GM18511 (cell line): ENCODE measurements at regions not wholly inside any gene's neighbourhood (a gene's known extent, or its start where the extent isn't known, plus 50 kb on each side); places are given as distances from the start of the nearest gene placed in this dataset.

Source experiments
- ATAC-seq: cut with Tn5 transposase; IDR thresholded peaks from one replicate; pipeline ENCODE4 v1.9.1; 2021; ENCODE audit warnings: mild to moderate bottlenecking, moderate library complexity; ENCODE audit not compliant: unreplicated experiment

GRCh38 chr10:55280696-55281095 lies 479.7 kb upstream of the PCDH15 start:
- no peak for ATAC-seq

DNA sequence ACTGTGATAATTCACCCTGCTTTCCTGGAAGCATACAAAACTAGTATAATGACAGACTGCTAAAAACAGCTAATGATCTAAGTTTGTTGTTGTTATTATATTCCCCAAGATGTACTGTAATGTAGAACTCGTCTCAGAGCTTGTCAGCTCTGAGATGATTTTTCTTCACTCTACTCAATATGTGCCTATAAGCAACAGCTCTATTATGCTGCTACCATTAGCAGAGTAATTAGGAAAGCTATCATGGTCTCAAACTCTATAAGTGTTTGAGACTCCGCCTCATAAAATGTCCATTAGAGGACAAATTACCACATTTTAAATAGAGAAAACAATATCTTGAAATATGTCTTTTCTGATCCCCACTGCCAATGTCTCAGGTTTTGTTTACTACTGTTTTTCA lies 476.5 kb upstream of the PCDH15 start:
- no peak for ATAC-seq

- no peak for ATAC-seq
These were observed 473.3 kb upstream of the PCDH15 start for GRCh38 chr10:55274367-55274766.

- no peak for ATAC-seq
These were observed 472.9 kb upstream of the PCDH15 start for GRCh38 chr10:55273946-55274345.

GRCh38 chr10:55272886-55273285 lies 471.9 kb upstream of the PCDH15 start:
- ATAC-seq, result no peak

DNA sequence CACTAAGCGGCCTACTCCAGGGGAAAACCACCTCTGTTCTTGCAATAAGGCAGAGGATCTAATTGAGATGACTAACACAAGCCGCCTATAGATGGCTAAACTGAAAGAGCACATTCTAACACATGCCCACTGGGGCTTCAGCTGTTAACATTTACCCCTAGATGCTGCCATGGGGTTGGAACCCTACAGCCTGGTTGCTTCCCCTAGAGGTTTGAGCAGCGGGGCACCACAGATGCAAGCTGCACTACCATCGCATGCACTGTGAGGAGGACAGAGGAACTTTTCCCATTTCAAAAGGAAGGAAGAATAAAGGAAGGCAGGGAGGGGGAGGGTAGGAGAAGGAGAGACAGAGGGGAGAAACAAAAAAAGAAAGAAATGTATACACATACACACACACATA lies 465.8 kb upstream of the PCDH15 start:
- ATAC-seq, result no peak

- no peak for ATAC-seq
These were observed 462.3 kb upstream of the PCDH15 start for GRCh38 chr10:55263327-55263726.

GRCh38 chr10:55242544-55242943 lies 441.5 kb upstream of the PCDH15 start:
- ATAC-seq, result no peak

DNA sequence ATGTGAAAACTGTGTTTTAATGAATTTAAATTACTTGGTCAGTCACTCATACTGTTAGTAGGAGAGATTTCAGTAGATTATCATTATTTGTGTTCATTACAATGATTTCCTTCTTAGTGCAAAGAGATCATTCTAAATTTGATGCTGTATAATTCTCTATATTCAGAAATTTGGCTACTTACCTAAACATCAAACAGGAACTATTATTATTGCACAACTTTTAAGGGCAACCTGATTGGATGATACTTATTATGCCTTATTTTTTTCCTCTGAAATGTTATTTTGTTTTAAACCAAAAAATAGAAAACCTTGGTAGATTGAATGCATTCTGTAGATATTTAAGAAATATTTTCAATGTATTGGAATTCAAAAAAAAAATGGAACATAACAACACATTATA lies 436.4 kb upstream of the PCDH15 start:
- ATAC-seq, result no peak

- ATAC-seq, result peak; percentile 96
These were observed 432.5 kb upstream of the PCDH15 start for GRCh38 chr10:55233505-55233904.

- no peak for ATAC-seq
These were observed 432.1 kb upstream of the PCDH15 start for GRCh38 chr10:55233090-55233489.

DNA sequence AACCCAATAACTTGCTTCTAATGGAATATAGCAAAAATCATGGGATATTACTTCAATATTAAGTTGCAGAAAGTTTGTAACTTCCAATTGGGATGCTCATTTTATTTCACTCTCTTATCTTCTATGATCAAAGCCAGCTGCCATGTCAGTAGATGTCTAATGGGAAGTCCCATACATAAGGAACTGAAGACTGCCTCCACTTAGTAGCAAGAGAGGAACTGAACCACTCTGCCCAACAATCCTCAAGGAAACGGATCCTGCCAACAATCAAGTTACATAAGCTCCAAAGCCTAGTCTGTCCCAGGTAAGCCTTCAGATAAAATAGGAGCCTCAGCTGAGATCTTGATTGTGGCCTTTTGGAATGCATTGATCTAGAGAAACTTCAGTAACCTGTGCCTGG lies 431.5 kb upstream of the PCDH15 start:
- ATAC-seq, result no peak

DNA sequence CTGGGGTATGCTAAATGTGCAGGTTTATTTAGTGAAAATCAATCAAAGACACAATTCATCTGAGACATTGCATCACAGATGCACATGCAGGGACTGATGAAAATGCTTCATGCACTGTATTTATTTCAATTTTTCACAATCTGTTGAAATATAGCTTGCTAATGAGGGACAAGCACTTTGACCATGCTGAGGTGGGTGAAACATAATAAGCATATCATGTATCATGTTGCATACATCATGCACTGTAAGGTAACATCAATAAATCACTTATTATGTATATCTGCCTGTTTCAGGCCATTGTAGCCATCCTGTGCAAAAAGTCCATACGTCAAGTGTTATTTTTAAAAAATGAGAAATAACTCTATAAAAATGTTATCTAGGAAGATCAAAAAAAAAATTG lies 426.9 kb upstream of the PCDH15 start:
- ATAC-seq, result no peak

GRCh38 chr10:55224007-55224781 lies 423.2 kb upstream of the PCDH15 start:
- no peak for ATAC-seq

GRCh38 chr10:55223352-55223751 lies 422.3 kb upstream of the PCDH15 start:
- no peak for ATAC-seq

DNA sequence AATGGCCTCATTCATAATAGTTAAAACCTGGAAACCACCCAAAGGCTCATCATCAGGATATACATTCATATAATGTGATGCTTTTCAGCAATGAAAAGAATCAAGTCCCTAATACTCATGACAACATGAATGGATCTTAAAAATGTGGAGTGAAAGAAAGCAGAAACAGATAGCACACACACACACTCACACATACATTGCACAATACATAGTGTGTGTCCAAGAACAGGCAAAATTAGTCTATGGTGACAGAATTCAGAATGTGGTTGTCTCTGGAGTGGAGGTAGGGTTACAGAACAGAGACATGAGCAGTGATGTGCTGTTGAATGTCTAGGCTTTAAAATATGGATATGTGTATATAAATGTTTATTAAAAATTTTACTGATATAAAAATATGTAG lies 419.9 kb upstream of the PCDH15 start:
- ATAC-seq, result no peak

DNA sequence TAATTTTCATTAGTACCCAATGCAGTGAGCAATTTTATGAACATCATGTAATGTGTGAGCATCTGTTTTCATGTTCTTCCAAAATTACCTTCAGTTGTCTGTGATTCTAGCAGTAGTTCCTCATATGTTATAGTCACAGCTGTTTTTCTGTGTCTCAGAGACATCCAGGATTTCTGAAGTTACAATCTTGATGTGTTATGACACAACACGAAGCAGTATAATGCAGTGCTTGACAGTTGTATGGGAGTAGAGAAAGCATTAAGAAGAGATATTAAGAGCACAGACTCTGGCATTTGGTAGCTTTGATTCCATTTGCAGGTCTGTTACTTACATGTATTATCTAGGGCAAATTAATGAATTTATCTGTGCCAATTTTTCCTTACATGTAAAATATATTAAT lies 414.7 kb upstream of the PCDH15 start:
- ATAC-seq, result no peak

DNA sequence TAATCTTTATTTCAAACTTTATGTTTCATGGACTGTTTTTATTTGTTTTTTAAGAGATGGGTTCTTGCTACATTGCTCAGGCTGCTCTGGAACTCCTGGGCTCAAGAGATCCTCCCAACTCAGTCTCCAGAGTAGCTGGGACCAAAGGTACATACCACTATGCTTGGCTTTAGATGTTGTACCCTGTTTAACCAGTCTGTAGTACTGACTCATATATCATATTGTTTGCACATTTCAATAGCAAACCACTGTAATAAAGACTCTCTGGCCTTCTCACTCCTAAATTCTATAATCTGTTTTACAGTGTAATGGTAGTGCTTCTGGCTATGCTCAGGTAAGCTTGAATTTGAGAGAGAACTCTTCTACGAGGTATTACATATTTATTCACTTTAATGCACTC lies 413.6 kb upstream of the PCDH15 start:
- ATAC-seq, result no peak

GRCh38 chr10:55212051-55212450 lies 411.0 kb upstream of the PCDH15 start:
- no peak for ATAC-seq

- no peak for ATAC-seq
These were observed 402.8 kb upstream of the PCDH15 start for GRCh38 chr10:55203874-55204273.

DNA sequence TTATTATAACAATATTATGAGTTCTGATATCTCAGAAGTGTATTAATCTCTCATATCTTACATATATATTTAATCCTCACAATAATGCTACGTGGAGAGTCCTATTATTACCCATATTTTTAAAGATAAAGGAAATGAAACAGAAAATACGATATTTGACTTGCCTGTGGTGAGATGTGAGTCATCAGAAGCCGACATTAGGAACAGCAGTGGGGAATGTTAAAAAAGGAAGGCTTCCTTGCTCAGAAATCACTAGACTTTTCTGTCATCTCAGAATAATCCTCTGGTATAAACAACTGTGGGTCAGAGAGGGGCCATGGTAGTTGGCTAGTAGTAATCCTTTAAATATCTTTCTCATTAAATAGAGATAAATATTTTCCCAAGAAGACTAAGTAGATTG lies 402.3 kb upstream of the PCDH15 start:
- ATAC-seq, result peak; percentile 62

- no peak for ATAC-seq
These were observed 399.0 kb upstream of the PCDH15 start for GRCh38 chr10:55200020-55200419.

GRCh38 chr10:55191236-55191860 lies 390.3 kb upstream of the PCDH15 start:
- no peak for ATAC-seq
